HepG2 (cell line): ENCODE measurements at regions not wholly inside any gene's neighbourhood (a gene's known extent, or its start where the extent isn't known, plus 50 kb on each side); places are given as distances from the start of the nearest gene placed in this dataset.

Experiments
- ATAC-seq: fragments of 200-7000 bp; cut with Tn5 transposase; 3 replicates; pipeline ENCODE4 v1.9.1; 2020; ENCODE audit warnings: mild to moderate bottlenecking, moderate library complexity
- BruUV-seq: library from RNA; stranded (reverse); fragments of 400-500 nt; replicated peaks from 2 replicates; lab custom pipeline; 2021; lab: Mats Ljungman, UMichigan
- CTCF ChIA-PET: fragments of 300-600 bp; formaldehyde crosslinking; extraction: SDS; loops from one replicate; lab custom pipeline; 2021; ENCODE audit warnings: low total read pairs, inconsistent platforms, low intra/inter-chr PET ratio; lab: Yijun Ruan, JAX
- POLR2A ChIA-PET: fragments of 350-600 bp; sonication (Branson Sonifier 250); formaldehyde crosslinking; loops from one replicate; lab custom pipeline; 2020; ENCODE audit warnings: antibody characterized with exemption, inconsistent platforms; lab: Yijun Ruan, JAX
- DNase-seq: peaks from one replicate; pipeline ENCODE4 v3.0.0-alpha.2; 2015; ENCODE audit warnings: low spot score
- FAIRE-seq: peaks from 3 replicates; lab custom pipeline; 2011; peaks lifted over from hg19 to GRCh38; lab: Jason Lieb, UNC
- H2AFZ ChIP-seq: one replicate; pipeline ENCODE4 v1.6.1; 2011; ENCODE audit warnings: low read length, inconsistent platforms
- H3K27ac ChIP-seq: fragments of 300-600 bp; 3 replicates; pipeline ENCODE4 v1.8.0; 2011; ENCODE audit warnings: mixed run types, mild to moderate bottlenecking, mixed read lengths, low read length, inconsistent platforms; ENCODE audit not compliant: insufficient read depth; ENCODE audit errors: extremely low read length
- H3K27me3 ChIP-seq, 2 experiments: fragments of 200-600 bp in 1 of 2; 2 replicates in 1 of 2; 3 replicates in 1 of 2; pipeline versions ENCODE4 v1.6.0 to v1.8.0; 2011; ENCODE audit warnings: low read length in 2 of 2, mild to moderate bottlenecking in 2 of 2, moderate library complexity in 2 of 2, inconsistent platforms in 1 of 2; ENCODE audit not compliant: insufficient read depth in 2 of 2, control insufficient read depth in 1 of 2
- H3K36me3 ChIP-seq, 2 experiments: fragments of 200-600 bp in 1 of 2; replicated peaks in 1 of 2; 2 replicates in 1 of 2; 3 replicates in 1 of 2; pipeline versions ENCODE4 v1.5.1 to v1.8.0; 2011; ENCODE audit warnings: low read length in 2 of 2, inconsistent platforms in 1 of 2; ENCODE audit not compliant: insufficient read depth in 2 of 2, control insufficient read depth in 1 of 2
- H3K4me1 ChIP-seq: 2 replicates; pipeline ENCODE4 v1.5.1; 2012; ENCODE audit warnings: low read length, inconsistent platforms; ENCODE audit not compliant: insufficient read depth
- H3K4me2 ChIP-seq: 2 replicates; pipeline ENCODE4 v1.6.0; 2011; ENCODE audit warnings: low read depth, low read length, inconsistent platforms
- H3K4me3 ChIP-seq, 3 experiments: fragments of 200-600 bp in 1 of 3; sonication (generic), shearing (Covaris generic) in 1 of 3; replicated peaks in 1 of 3; 2 replicates each; pipeline ENCODE4 v1.5.1; 2011 to 2016; ENCODE audit warnings: low read length in 3 of 3, inconsistent platforms in 2 of 3, low read depth in 2 of 3, mild to moderate bottlenecking in 2 of 3, control low read depth in 1 of 3, mixed read lengths in 1 of 3; ENCODE audit not compliant: insufficient read depth in 1 of 3
- H3K79me2 ChIP-seq: one replicate; pipeline ENCODE4 v1.6.1; 2011; ENCODE audit warnings: low read length, inconsistent platforms; ENCODE audit not compliant: insufficient read depth
- H3K9ac ChIP-seq: 2 replicates; pipeline ENCODE4 v1.6.0; 2011; ENCODE audit warnings: mild to moderate bottlenecking, low read depth, low read length, inconsistent platforms; ENCODE audit not compliant: insufficient read depth
- H3K9me3 ChIP-seq: 2 replicates; pipeline ENCODE4 v1.5.1; 2012; ENCODE audit warnings: mild to moderate bottlenecking, low read length
- H4K20me1 ChIP-seq: 2 replicates; pipeline ENCODE4 v1.6.0; 2011; ENCODE audit warnings: inconsistent platforms, mild to moderate bottlenecking, low read length, moderate library complexity; ENCODE audit not compliant: insufficient read depth
- BCL6 ChIP-seq: IDR thresholded peaks from 2 replicates; pipeline ENCODE4 v1.6.1; 2016; ENCODE audit warnings: missing genetic modification reagents, missing compliant biosample characterization
- CBX2 ChIP-seq, 2 experiments: fragments of 200-600 bp in 1 of 2; sonication (generic); formaldehyde crosslinking in 1 of 2; IDR thresholded peaks; 2 replicates each; pipeline versions ENCODE4 v1.7.0 to v1.8.1; 2018 to 2022; ENCODE audit warnings: low read depth in 2 of 2, low read length in 1 of 2, mild to moderate bottlenecking in 1 of 2, missing genetic modification reagents in 1 of 2
- HNF1A ChIP-seq, 2 experiments: sonication (generic) in 1 of 2; formaldehyde crosslinking in 1 of 2; IDR thresholded peaks; 2 replicates each; pipeline versions ENCODE4 v1.4.0 to v1.6.1; 2016 to 2020; ENCODE audit warnings: borderline replicate concordance in 1 of 2, low read depth in 1 of 2, mild to moderate bottlenecking in 1 of 2, missing genetic modification reagents in 1 of 2
- PAX8 ChIP-seq: sonication (generic); formaldehyde crosslinking; IDR thresholded peaks from 2 replicates; pipeline ENCODE4 v1.8.0; 2022; ENCODE audit warnings: mild to moderate bottlenecking, missing genetic modification reagents, borderline replicate concordance
- RFXANK ChIP-seq: IDR thresholded peaks from 2 replicates; pipeline ENCODE4 v1.6.1; 2016
- TAF15 ChIP-seq: fragments of 200-400 bp; formaldehyde crosslinking; IDR thresholded peaks from one replicate; pipeline ENCODE4 v1.6.1; 2018; ENCODE audit warnings: mild to moderate bottlenecking, low read depth, low read length; ENCODE audit not compliant: poor library complexity, severe bottlenecking
- XBP1 ChIP-seq: sonication (generic); formaldehyde crosslinking; IDR thresholded peaks from 2 replicates; pipeline ENCODE4 v1.5.0; 2020; ENCODE audit warnings: missing genetic modification reagents
- WGBS: methylation state at CpG from one replicate; pipeline ENCODE4 v1.1.6; 2017; ENCODE audit warnings: low lambda C conversion rate; 5-methylcytosine and 5-hydroxymethylcytosine counted together
- in situ Hi-C: cut with HindIII; loops from 2 replicates; pipeline ENCODE4 v1.10.0; 2017; ENCODE audit warnings: low pct_unique_long_range_greater_than_20kb; ENCODE audit not compliant: extremely low pct_ligation_motif_present
- intact Hi-C: fragments of 100-400 bp; cut with micrococcal nuclease; formaldehyde crosslinking; loops from one replicate; pipeline ENCODE4 v1.10.0; 2022; ENCODE audit not compliant: unreplicated experiment

- Histone ChIP-seq H3K9me3 (no peaks in the 10 kb centered on the region), H4K20me1 (no peaks in the 10 kb centered on the region)
- in situ Hi-C loops, result no loop called here
- TF ChIP-seq HNF1A (IDR thresholded peaks at IDR 0.05; ENCODE audit: low read depth), result no peak
- TF ChIP-seq HNF1A (CRISPR knock-in tag; IDR thresholded peaks at IDR 0.05; ENCODE audit: borderline replicate concordance), result no peak
- no peak for TF ChIP-seq BCL6 (CRISPR knock-in tag)
- no peak for TF ChIP-seq TAF15
- TF ChIP-seq PAX8 (CRISPR knock-in tag), result no peak
- TF ChIP-seq CBX2 (IDR thresholded peaks at IDR 0.05; ENCODE audit: low read depth, low read length), result no peak
- TF ChIP-seq CBX2 (CRISPR knock-in tag; IDR thresholded peaks at IDR 0.05; ENCODE audit: low read depth), result no peak
- TF ChIP-seq RFXANK, result no peak
- TF ChIP-seq XBP1 (CRISPR knock-in tag), result no peak
- TF ChIP-seq, all 625 proteins: peak for 0
- Histone ChIP-seq H3K9ac (no peak overlapping the region), H2AFZ (no peak overlapping the region), H3K4me1 (no peaks in the 10 kb centered on the region), H3K79me2 (no peaks in the 10 kb centered on the region), H3K4me2 (no peak overlapping the region), H3K4me3 (no peak overlapping the region), H3K27me3 (no peaks in the 10 kb centered on the region), H3K36me3 (no peaks in the 10 kb centered on the region), H3K27ac (no peak overlapping the region)
- ATAC-seq, result no peak
- FAIRE-seq, result no peak
- BruUV-seq, result no TSS peak
- no peak for DNase-seq
- 2% methylated on average over 3 of the region's 3 CpGs for WGBS
- CTCF ChIA-PET, result no interaction called here
- intact Hi-C loops, result no loop called here
- POLR2A ChIA-PET, result interaction anchor here (0.7 kb wide), 1 partner anchor 156 kb away, joined by 3 read pairs; the partner anchor contains the start of gene RUSF1
These were observed 137.2 kb downstream of the AHSP start for GRCh38 chr16:31664683-31665482.
